ENCODE measurements at regions not wholly inside any gene's neighbourhood (a gene's known extent, or its start where the extent isn't known, plus 50 kb on each side); places are given as distances from the start of the nearest gene placed in this dataset.

DNA sequence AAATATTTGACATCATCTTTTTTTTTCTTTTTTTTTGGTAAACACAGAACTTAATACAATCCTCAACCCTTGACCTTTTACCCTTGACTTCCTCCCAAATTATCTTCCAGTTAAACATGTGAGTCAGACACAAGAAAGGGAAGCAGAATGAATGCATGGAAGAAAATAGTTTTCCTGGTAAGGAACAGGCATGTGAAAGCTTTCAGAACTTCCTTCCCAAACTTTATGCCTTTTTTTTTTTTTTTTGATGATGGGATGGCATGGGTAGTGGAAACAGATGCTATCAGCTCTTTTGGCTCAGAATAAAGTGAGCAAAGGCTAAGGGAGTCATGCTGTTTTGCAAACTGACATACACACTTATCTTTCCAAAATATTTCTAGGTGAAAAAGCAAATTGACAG, 1079.1 kb downstream of the TTLL7 start:
- no peak for DNase-seq (ENCODE audit: low read depth)
- no peak overlapping the region for H3K4me3 ChIP-seq (ENCODE audit: low read depth, low read length)
- TF ChIP-seq, protein P1, sequence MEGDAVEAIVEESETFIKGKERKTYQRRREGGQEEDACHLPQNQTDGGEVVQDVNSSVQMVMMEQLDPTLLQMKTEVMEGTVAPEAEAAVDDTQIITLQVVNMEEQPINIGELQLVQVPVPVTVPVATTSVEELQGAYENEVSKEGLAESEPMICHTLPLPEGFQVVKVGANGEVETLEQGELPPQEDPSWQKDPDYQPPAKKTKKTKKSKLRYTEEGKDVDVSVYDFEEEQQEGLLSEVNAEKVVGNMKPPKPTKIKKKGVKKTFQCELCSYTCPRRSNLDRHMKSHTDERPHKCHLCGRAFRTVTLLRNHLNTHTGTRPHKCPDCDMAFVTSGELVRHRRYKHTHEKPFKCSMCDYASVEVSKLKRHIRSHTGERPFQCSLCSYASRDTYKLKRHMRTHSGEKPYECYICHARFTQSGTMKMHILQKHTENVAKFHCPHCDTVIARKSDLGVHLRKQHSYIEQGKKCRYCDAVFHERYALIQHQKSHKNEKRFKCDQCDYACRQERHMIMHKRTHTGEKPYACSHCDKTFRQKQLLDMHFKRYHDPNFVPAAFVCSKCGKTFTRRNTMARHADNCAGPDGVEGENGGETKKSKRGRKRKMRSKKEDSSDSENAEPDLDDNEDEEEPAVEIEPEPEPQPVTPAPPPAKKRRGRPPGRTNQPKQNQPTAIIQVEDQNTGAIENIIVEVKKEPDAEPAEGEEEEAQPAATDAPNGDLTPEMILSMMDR (IDR thresholded peaks at IDR 0.05; ENCODE audit: low read depth, low read length, missing control alignments) = no peak

DNA sequence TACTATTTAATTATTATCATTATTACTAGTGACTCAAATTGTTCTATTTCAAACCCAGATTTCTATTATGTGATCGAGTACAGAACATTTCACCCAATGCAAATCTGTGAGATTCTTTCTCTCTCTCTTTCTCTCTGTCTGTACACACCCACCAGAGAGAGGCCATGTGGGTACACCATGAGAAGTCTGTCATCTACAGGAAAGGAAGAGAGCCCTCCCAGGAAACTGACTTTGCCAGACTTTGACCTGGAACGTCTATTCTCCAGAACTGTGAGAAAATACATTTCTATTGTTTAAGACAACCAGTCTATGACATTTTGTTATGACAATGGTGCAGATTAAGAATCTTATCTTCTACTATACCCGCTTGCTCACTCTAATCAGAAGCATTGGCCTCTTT, 1091.6 kb downstream of the TTLL7 start:
- no peak overlapping the region for H3K4me3 ChIP-seq (ENCODE audit: low read depth, low read length)
- DNase-seq (ENCODE audit: low read depth) = no peak
- TF ChIP-seq, protein P1 (IDR thresholded peaks at IDR 0.05; ENCODE audit: low read depth, low read length, missing control alignments) = no peak

DNA sequence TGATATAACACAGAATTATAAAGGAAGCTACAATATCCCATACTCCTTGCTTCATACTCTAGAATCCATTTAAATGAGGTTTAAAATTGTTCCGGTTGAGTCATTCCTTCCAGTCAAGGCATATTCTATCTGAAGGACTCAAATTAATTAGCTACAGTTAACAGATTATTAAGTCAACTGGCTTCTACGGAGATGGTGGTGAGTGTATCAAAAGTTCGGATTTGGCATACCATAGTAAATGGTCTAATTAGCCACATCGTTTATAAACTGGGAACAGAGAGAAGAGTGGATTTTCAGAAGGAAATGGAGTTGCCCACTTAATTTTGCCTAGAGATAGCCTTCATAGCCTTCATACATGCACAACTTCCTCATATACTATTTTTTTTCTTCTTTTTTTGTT, 1095.3 kb downstream of the TTLL7 start:
- TF ChIP-seq, protein P1 (IDR thresholded peaks at IDR 0.05; ENCODE audit: low read depth, low read length, missing control alignments) = no peak
- no peak overlapping the region for H3K4me3 ChIP-seq (ENCODE audit: low read depth, low read length)
- DNase-seq (ENCODE audit: low read depth) = no peak

DNA sequence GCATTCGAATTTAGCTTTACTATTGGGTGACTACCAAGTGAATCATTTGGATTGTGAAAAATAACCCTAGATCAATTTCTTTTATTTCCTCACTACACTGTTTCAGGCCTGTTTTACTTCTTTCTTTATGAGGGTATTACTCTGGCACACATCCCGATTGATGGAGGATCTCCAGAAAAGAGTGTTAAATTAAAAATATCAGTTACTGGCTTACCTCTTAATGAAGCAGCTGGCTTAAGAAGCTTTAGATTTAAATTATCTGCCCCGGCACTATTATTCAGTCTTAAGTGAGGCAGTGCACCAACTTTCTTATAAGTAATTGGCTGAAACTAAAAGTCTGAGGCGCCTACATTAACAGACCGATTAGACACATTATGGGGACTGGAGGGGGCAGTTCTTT, 1097.4 kb downstream of the TTLL7 start:
- H3K4me3 ChIP-seq (ENCODE audit: low read depth, low read length) = no peak overlapping the region
- TF ChIP-seq, protein P1 (IDR thresholded peaks at IDR 0.05; ENCODE audit: low read depth, low read length, missing control alignments) = no peak
- DNase-seq (ENCODE audit: low read depth) = no peak

DNA sequence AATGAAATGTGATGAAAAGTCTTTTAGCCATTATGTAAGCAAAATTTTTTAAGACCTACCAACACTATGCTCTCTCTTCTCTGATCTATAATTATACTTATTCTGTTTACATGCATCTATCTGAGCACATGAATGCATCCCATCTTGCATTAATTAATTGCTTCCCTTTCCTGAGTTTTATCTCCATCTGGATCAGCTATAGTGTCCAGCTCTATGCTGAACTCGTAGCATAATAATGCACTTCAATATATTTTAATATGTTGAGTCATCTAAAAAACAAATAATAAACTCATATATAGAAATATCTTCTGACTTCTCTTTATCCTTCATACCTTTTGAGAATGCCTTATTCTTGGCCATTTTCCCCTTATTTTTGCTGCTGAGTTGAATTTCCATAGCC, 1097.8 kb downstream of the TTLL7 start:
- TF ChIP-seq, protein P1 (IDR thresholded peaks at IDR 0.05; ENCODE audit: low read depth, low read length, missing control alignments) = no peak

DNA sequence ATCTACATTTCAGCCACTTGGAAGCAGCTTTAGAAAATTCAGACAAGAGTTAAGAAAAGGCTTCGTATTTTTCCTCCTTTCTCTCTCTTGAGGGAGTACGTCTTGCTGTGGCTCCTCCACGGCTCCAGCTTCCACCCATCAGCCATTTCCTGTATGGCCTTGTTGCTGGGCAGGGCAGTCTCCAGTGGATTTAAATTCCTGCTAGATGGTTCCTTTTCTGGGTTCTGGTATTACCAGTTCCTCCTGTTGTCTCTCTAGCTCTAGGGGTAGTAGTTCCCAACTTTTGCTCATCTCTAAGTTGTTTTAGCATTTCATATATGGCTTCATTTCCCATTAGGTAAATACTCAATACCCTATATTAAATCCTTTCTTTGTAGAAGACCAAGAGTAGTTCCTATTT, 1098.3 kb downstream of the ADGRL2 start:
- H3K4me3 ChIP-seq (ENCODE audit: low read depth, low read length) = no peak overlapping the region
- TF ChIP-seq, protein P1 (IDR thresholded peaks at IDR 0.05; ENCODE audit: low read depth, low read length, missing control alignments) = no peak
- no peak for DNase-seq (ENCODE audit: low read depth)

More for the DNA sequence above, 1097.8 kb downstream of the TTLL7 start:
- no peak overlapping the region for H3K4me3 ChIP-seq (ENCODE audit: low read depth, low read length)
- no peak for DNase-seq (ENCODE audit: low read depth)

DNA sequence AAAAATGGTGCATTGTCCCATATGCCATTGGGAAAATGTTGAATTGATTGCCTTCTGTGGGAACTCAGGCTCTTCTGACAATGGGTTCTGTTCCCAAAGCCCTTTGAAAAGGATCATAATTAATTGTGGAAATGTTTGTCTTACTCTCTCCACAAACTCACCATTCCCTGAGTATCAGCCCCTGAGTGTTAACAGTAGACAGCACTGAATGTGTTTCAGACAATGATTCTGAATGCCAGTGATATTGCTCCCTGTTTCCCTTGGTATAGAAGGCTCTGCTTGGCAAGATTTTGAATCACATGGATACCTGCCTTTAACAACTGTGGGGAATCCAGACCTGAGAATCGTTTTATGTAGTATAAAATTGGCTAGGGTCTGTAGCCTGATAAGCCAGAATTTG, 1096.8 kb downstream of the ADGRL2 start:
- no peak overlapping the region for H3K4me3 ChIP-seq (ENCODE audit: low read depth, low read length)
- no peak for DNase-seq (ENCODE audit: low read depth)
- TF ChIP-seq, protein P1 (IDR thresholded peaks at IDR 0.05; ENCODE audit: low read depth, low read length, missing control alignments) = no peak

Data from GM12864 (cell line).